ENCODE measurements at regions not wholly inside any gene's neighbourhood (a gene's known extent, or its start where the extent isn't known, plus 50 kb on each side); places are given as distances from the start of the nearest gene placed in this dataset.
"Not testable (repeated sequence)": the region's sequence is repeated elsewhere in the genome, so short reads cannot be mapped to it uniquely, and the experiment has no call there.

- H3K27ac ChIP-seq = no peak overlapping the region
- intact Hi-C loops (cut with DNase I; ENCODE audit: low total_unique reads) = no loop called here
- H3K27me3 ChIP-seq = no peaks in the 10 kb centered on the region
- TF ChIP-seq POLR2A (IDR thresholded peaks at IDR 0.05) = no peak
- DNase-seq (ENCODE audit: low spot score in 2 of 2) = no peak
- no peak overlapping the region for H3K4me3 ChIP-seq
- H3K36me3 ChIP-seq = no peaks in the 10 kb centered on the region
- no peaks in the 10 kb centered on the region for H3K9me3 ChIP-seq
- no peaks in the 10 kb centered on the region for H3K4me1 ChIP-seq
These were observed 104.5 kb downstream of the SKIDA1 start for GRCh38 chr10:21421016-21421415.

- H3K27me3 ChIP-seq = not testable (repeated sequence)
These were observed 106.4 kb downstream of the SKIDA1 start for GRCh38 chr10:21418981-21419576.

GRCh38 chr10:21417172-21417712 lies 108.2 kb downstream of the SKIDA1 start:
- H3K27me3 ChIP-seq = no peaks in the 10 kb centered on the region
- no peaks in the 10 kb centered on the region for H3K4me1 ChIP-seq
- H3K4me3 ChIP-seq = no peak overlapping the region
- H3K36me3 ChIP-seq = no peaks in the 10 kb centered on the region
- no peak overlapping the region for H3K27ac ChIP-seq
- TF ChIP-seq CTCF (IDR thresholded peaks at IDR 0.05) (no peak), POLR2A (IDR thresholded peaks at IDR 0.05) (no peak), POLR2AphosphoS5 (IDR thresholded peaks at IDR 0.05) (no peak)
- DNase-seq (ENCODE audit: low spot score in 2 of 2) = no peak
- intact Hi-C loops (cut with DNase I; ENCODE audit: low total_unique reads) = no loop called here
- no peaks in the 10 kb centered on the region for H3K9me3 ChIP-seq

More at GRCh38 chr10:21418981-21419576, 106.4 kb downstream of the SKIDA1 start:
- H3K4me3 ChIP-seq; intact Hi-C loops (cut with DNase I; ENCODE audit: low total_unique reads); H3K4me1 ChIP-seq; DNase-seq (ENCODE audit: low spot score in 2 of 2); H3K9me3 ChIP-seq; H3K36me3 ChIP-seq; H3K27ac ChIP-seq: not testable (repeated sequence)

GRCh38 chr10:21413680-21414079 lies 111.8 kb downstream of the SKIDA1 start:
- H3K9me3 ChIP-seq = no peaks in the 10 kb centered on the region
- no peak overlapping the region for H3K27ac ChIP-seq
- no peaks in the 10 kb centered on the region for H3K27me3 ChIP-seq
- no peaks in the 10 kb centered on the region for H3K36me3 ChIP-seq
- TF ChIP-seq POLR2AphosphoS5 (IDR thresholded peaks at IDR 0.05) = no peak
- no peak for TF ChIP-seq CTCF (IDR thresholded peaks at IDR 0.05)
- no peak for TF ChIP-seq POLR2A (IDR thresholded peaks at IDR 0.05)
- intact Hi-C loops (cut with DNase I; ENCODE audit: low total_unique reads) = no loop called here
- no peaks in the 10 kb centered on the region for H3K4me1 ChIP-seq
- DNase-seq (ENCODE audit: low spot score in 2 of 2) = no peak
- no peak overlapping the region for H3K4me3 ChIP-seq

GRCh38 chr10:21413268-21413667 lies 112.2 kb downstream of the SKIDA1 start:
- Histone ChIP-seq H3K27me3 (no peaks in the 10 kb centered on the region), H3K36me3 (no peaks in the 10 kb centered on the region), H3K4me1 (no peaks in the 10 kb centered on the region), H3K27ac (no peak overlapping the region), H3K9me3 (no peaks in the 10 kb centered on the region), H3K4me3 (no peak overlapping the region)
- intact Hi-C loops (cut with DNase I; ENCODE audit: low total_unique reads) = no loop called here
- no peak for TF ChIP-seq CTCF (IDR thresholded peaks at IDR 0.05)
- TF ChIP-seq POLR2A (IDR thresholded peaks at IDR 0.05) = no peak
- no peak for TF ChIP-seq POLR2AphosphoS5 (IDR thresholded peaks at IDR 0.05)
- DNase-seq (ENCODE audit: low spot score in 2 of 2) = no peak

- no peaks in the 10 kb centered on the region for H3K36me3 ChIP-seq
- no peaks in the 10 kb centered on the region for H3K27me3 ChIP-seq
- H3K4me1 ChIP-seq = no peaks in the 10 kb centered on the region
- H3K4me3 ChIP-seq = no peak overlapping the region
- intact Hi-C loops (cut with DNase I; ENCODE audit: low total_unique reads) = no loop called here
- no peak for DNase-seq (ENCODE audit: low spot score in 2 of 2)
- H3K27ac ChIP-seq = no peak overlapping the region
- no peaks in the 10 kb centered on the region for H3K9me3 ChIP-seq
- TF ChIP-seq POLR2AphosphoS5 (IDR thresholded peaks at IDR 0.05) (no peak), CTCF (IDR thresholded peaks at IDR 0.05) (no peak), POLR2A (IDR thresholded peaks at IDR 0.05) (no peak)
These were observed 118.8 kb downstream of the SKIDA1 start for GRCh38 chr10:21406595-21407193.

Measured in breast epithelium (tissue), 4 donors.